ENCODE measurements at regions not wholly inside any gene's neighbourhood (a gene's known extent, or its start where the extent isn't known, plus 50 kb on each side); places are given as distances from the start of the nearest gene placed in this dataset.

DNA sequence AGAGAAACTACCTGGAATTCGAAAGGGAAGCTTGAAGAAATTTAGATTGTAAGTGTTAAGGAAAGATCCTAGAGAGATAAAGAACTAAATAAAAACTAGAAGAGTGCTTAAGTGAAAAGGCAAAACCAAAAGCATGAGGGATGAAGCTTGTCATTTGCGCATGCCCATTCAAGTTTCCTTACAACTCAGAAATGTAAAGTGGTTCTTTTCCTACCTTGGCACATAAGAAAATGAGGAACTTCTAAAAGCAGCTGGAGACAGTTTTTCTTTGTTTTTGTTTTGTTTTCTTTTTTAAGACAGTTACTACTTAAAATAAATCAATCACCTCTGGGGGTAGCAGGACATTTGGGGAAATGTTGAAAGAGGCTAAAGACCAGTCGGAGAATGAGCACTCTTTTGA lies 1304.4 kb upstream of the PCDH7 start:
- H4K20me1 ChIP-seq: no peaks in the 10 kb centered on the region
- peak overlapping the region in 1 of 10 experiments; percentile 0; a peak in 1 of 20 replicates for H3K4me3 ChIP-seq
- peak overlapping the region in 1 of 11 experiments; percentile 45; a peak in 2 of 22 replicates for H3K9ac ChIP-seq
- no peaks in the 10 kb centered on the region for H3K9me3 ChIP-seq (replicated peaks in 1 of 11)
- H3K27me3 ChIP-seq: no peaks in the 10 kb centered on the region
- no peak overlapping the region for H3K27ac ChIP-seq
- no peaks in the 10 kb centered on the region for H3K36me3 ChIP-seq
- peaks cover 5 to 12% (median 10%) of the 10 kb centered on the region in 10 experiments; a peak in 15 of 20 replicates for H3K4me1 ChIP-seq
- no peak for TF ChIP-seq Cebpa-rat (IDR thresholded peaks at IDR 0.05)
- H3K4me2 ChIP-seq: peak overlapping the region; percentile 17 to 65 (median 52); a peak in 20 of 22 replicates

DNA sequence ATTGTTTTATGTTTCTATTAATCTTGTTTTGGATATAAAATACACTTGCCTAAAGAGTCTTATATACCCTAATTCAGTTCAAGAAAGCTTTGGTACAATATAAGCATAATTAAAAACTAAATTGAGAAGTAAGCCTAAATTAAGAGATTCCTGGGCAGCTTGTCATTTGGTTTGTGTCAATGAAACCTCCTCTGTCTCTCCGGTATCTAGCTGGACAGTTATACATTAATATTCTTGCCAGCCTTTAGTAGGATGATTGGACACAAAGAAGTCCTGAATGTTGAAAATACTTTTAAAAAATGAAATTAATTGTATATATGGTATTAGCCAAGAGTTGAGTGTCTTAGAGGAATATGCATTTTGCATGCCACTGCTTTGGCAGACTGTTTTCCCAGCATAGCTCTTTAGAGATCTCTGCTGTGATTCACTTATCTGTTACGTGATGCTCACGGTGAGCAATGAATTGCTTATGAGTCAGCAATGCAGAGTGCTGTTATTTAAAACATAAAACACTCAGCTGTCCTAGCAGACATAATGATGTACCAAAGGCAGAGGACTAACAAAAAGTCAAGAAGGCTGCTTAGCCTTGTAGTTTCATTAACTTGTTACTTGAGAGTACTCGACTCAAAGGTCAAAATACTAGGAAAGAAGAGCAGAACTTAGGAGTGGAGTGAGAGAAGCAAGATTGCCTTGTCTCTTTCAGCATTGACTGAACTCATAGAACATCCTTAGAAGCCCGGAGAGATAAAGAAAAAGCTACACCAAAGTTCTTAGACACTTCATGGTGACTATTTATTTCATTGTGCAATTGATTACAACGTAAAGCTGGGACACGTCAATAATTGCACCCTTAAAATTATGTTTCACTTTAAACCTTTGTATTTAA lies 1296.1 kb upstream of the PCDH7 start:
- H3K9ac ChIP-seq: no peak overlapping the region
- H3K4me1 ChIP-seq: no peaks in the 10 kb centered on the region
- H3K4me2 ChIP-seq: no peak overlapping the region
- no peaks in the 10 kb centered on the region for H3K27me3 ChIP-seq
- H3K9me3 ChIP-seq (replicated peaks in 1 of 11): no peaks in the 10 kb centered on the region
- no peak for TF ChIP-seq Cebpa-rat (IDR thresholded peaks at IDR 0.05)
- H4K20me1 ChIP-seq: no peaks in the 10 kb centered on the region
- no peak overlapping the region for H3K4me3 ChIP-seq
- no peak overlapping the region for H3K27ac ChIP-seq
- H3K36me3 ChIP-seq: no peaks in the 10 kb centered on the region

DNA sequence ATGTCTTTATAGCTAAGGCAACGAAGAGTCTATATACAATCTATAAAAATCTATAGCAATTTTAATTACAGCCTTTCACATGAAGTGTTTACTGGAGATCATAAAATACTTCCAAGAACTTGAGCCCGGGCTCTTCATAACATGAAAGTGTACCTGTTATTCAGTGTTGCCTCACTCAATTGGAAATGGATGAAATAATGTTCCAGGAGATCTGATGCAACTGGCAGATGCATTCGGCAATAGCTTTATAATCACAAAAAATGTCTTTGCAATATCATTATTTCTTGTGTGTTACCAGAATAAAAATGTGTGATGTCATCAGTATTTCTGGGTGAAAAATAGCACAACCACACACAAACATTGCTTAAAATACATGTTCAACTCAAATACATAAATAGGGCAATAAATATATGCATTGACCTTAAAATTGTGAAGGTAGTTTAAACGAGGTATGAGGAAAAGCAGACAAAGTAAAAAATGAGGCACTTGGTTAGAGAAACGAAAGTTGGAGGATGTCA lies 1266.8 kb upstream of the PCDH7 start:
- H3K4me2 ChIP-seq: no peak overlapping the region
- H3K9ac ChIP-seq: no peak overlapping the region
- H3K27me3 ChIP-seq: no peaks in the 10 kb centered on the region
- H3K4me3 ChIP-seq: no peak overlapping the region
- no peak for TF ChIP-seq Cebpa-rat (IDR thresholded peaks at IDR 0.05)
- no peaks in the 10 kb centered on the region for H3K36me3 ChIP-seq
- H3K27ac ChIP-seq: no peak overlapping the region
- no peaks in the 10 kb centered on the region for H3K4me1 ChIP-seq
- H4K20me1 ChIP-seq: no peaks in the 10 kb centered on the region
- H3K9me3 ChIP-seq (replicated peaks in 1 of 11): no peaks in the 10 kb centered on the region

DNA sequence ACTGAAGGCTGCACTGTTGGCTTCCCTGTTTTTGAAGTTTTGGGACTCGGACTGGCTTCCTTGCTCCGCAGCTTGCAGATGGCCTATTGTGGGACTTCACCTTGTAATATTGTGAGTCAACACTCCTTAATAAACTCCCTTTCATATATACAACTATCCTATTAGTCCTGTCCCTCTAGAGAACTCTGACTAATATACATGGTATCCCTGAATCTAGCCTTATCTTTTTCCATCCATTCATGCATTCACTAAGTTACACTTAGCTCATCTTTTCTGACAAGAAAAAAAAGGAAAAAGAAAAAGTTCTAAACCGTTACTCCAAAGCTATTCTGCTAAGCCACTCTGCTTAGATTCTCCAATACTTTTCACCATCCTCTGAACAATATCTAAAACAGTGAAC lies 1260.2 kb upstream of the PCDH7 start:
- Histone ChIP-seq H4K20me1 (no peaks in the 10 kb centered on the region), H3K4me1 (no peaks in the 10 kb centered on the region), H3K9me3 (replicated peaks in 1 of 11) (no peaks in the 10 kb centered on the region), H3K4me2 (no peak overlapping the region), H3K9ac (no peak overlapping the region), H3K27me3 (no peaks in the 10 kb centered on the region), H3K27ac (no peak overlapping the region), H3K36me3 (no peaks in the 10 kb centered on the region), H3K4me3 (no peak overlapping the region)
- no peak for TF ChIP-seq Cebpa-rat (IDR thresholded peaks at IDR 0.05)

DNA sequence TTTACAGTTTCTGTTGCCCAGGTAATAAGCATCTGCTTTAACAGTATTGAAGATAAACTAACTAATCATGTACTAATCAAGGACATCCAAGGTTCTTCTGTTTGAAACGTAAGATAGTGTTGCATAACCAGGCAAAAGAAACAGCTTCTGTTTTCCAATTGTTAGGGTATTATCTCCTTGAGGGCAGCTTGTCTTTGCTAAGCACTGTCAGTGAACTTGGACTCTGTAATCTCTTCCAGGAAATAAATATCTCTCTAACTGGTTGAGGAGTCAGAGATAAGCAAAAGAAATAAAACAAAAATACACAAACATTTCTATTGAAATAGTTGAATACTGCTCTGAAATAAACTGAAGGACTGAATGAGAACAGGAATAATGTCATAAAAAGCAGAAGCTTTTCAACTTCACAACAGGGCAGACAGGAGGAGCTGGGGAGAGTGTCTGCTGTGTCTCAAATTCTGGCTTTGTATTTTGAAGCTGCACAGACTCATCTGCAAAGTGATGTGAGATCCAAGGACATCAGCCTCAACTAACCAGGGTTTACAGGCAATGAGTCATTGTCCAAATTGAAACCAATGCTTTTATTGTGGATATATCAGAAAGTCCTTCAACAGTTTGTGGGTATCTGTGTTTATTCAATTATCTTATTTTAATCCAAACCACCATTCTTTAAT lies 1253.0 kb upstream of the PCDH7 start:
- H3K9me3 ChIP-seq (replicated peaks in 1 of 11): no peaks in the 10 kb centered on the region
- H3K4me1 ChIP-seq: no peaks in the 10 kb centered on the region
- H3K9ac ChIP-seq: no peak overlapping the region
- no peaks in the 10 kb centered on the region for H3K36me3 ChIP-seq
- H3K4me3 ChIP-seq: no peak overlapping the region
- H3K27me3 ChIP-seq: no peaks in the 10 kb centered on the region
- no peaks in the 10 kb centered on the region for H4K20me1 ChIP-seq
- no peak for TF ChIP-seq Cebpa-rat (IDR thresholded peaks at IDR 0.05)
- H3K4me2 ChIP-seq: no peak overlapping the region
- H3K27ac ChIP-seq: no peak overlapping the region

All from BLaER1 treated with 17β-estradiol and CSF1 and Interleukin-3, amounts not matched to agents 10 nM and 100 nM (cell line).